GM23338 (cell line): ENCODE measurements at regions not wholly inside any gene's neighbourhood (a gene's known extent, or its start where the extent isn't known, plus 50 kb on each side); places are given as distances from the start of the nearest gene placed in this dataset.

ENCODE experiments used
- ATAC-seq: fragments of 200-7000 bp; cut with Tn5 transposase; 3 replicates; pipeline ENCODE4 v1.9.1; 2020
- DNase-seq: peaks from one replicate; pipeline ENCODE4 v3.0.0-alpha.2; 2015; ENCODE audit warnings: low spot score
- H2AFZ ChIP-seq: fragments of 200-600 bp; sonication (generic); 2 replicates; pipeline ENCODE4 v1.8.0; 2016; ENCODE audit warnings: antibody characterized with exemption, mild to moderate bottlenecking, moderate library complexity
- H3F3A ChIP-seq: fragments of 200-600 bp; sonication (generic); replicated peaks from 2 replicates; pipeline ENCODE4 v1.8.0; 2017; ENCODE audit warnings: antibody characterized with exemption, mixed run types, low read depth
- H3K27ac ChIP-seq: fragments of 200-600 bp; sonication (generic); 2 replicates; pipeline ENCODE4 v1.6.1; 2016; ENCODE audit warnings: low read depth
- H3K27me3 ChIP-seq: fragments of 200-600 bp; sonication (generic); 2 replicates; pipeline ENCODE4 v1.8.0; 2016; ENCODE audit warnings: mild to moderate bottlenecking, mixed run types, moderate library complexity; ENCODE audit not compliant: insufficient read depth
- H3K36me3 ChIP-seq: fragments of 200-600 bp; sonication (generic); 2 replicates; pipeline ENCODE4 v1.8.0; 2016; ENCODE audit warnings: mild to moderate bottlenecking; ENCODE audit not compliant: insufficient read depth
- H3K4me1 ChIP-seq: fragments of 200-600 bp; sonication (generic); 2 replicates; pipeline ENCODE4 v1.8.0; 2016; ENCODE audit warnings: mild to moderate bottlenecking, moderate library complexity; ENCODE audit not compliant: insufficient read depth
- H3K4me2 ChIP-seq: fragments of 200-600 bp; sonication (generic); 2 replicates; pipeline ENCODE4 v1.7.1; 2017; ENCODE audit warnings: mixed run types
- H3K4me3 ChIP-seq: fragments of 200-600 bp; sonication (generic); 2 replicates; pipeline ENCODE4 v1.6.1; 2016; ENCODE audit warnings: mixed run types
- H3K79me2 ChIP-seq: fragments of 200-600 bp; sonication (generic); replicated peaks from 2 replicates; pipeline ENCODE4 v1.8.0; 2017; ENCODE audit warnings: mild to moderate bottlenecking; ENCODE audit not compliant: insufficient read depth
- H3K9me2 ChIP-seq: fragments of 200-600 bp; sonication (generic); 2 replicates; pipeline ENCODE4 v1.8.0; 2017; ENCODE audit not compliant: insufficient read depth
- H4K20me1 ChIP-seq: fragments of 200-600 bp; sonication (generic); replicated peaks from 2 replicates; pipeline ENCODE4 v1.8.0; 2017; ENCODE audit warnings: mild to moderate bottlenecking; ENCODE audit not compliant: insufficient read depth
- H3K27ac Mint-ChIP-seq: 2 replicates; pipeline ENCODE4 v1.8.0; 2020; ENCODE audit warnings: inconsistent platforms, mild to moderate bottlenecking, moderate library complexity, mixed read lengths
- H3K27me3 Mint-ChIP-seq: 3 replicates; pipeline ENCODE4 v1.8.0; 2022; ENCODE audit warnings: low read depth, mild to moderate bottlenecking, moderate library complexity, mixed read lengths, inconsistent platforms; ENCODE audit not compliant: insufficient read depth, poor library complexity
- H3K36me3 Mint-ChIP-seq: 3 replicates; pipeline ENCODE4 v1.8.0; 2021; ENCODE audit warnings: low read depth, mild to moderate bottlenecking, inconsistent platforms, moderate library complexity, mixed read lengths
- H3K4me1 Mint-ChIP-seq: 3 replicates; pipeline ENCODE4 v1.8.0; 2020; ENCODE audit warnings: mild to moderate bottlenecking, inconsistent platforms, mixed read lengths
- H3K4me3 Mint-ChIP-seq: 3 replicates; pipeline ENCODE4 v1.8.0; 2021; ENCODE audit warnings: moderate library complexity, mild to moderate bottlenecking, inconsistent platforms, mixed read lengths
- H3K9me3 Mint-ChIP-seq: 3 replicates; pipeline ENCODE4 v1.8.0; 2020; ENCODE audit warnings: moderate library complexity, mild to moderate bottlenecking, inconsistent platforms, mixed read lengths
- CREB1 ChIP-seq: fragments of 250-450 bp; sonication (Bioruptor Pico); IDR thresholded peaks from 2 replicates; pipeline ENCODE4 v1.5.0; 2020; ENCODE audit warnings: low read depth, mild to moderate bottlenecking, moderate library complexity
- CTCF ChIP-seq, 2 experiments: fragments of 200-600 bp in 1 of 2; sonication (generic) in 1 of 2; conservative IDR thresholded peaks; 2 replicates each; pipeline versions ENCODE4 v1.5.1 to v1.6.1; 2016 to 2017; ENCODE audit warnings: antibody characterized with exemption in 2 of 2, low read depth in 2 of 2, mild to moderate bottlenecking in 2 of 2, moderate library complexity in 1 of 2
- ETS1 ChIP-seq: IDR thresholded peaks from 2 replicates; pipeline ENCODE4 v1.6.1; 2016; ENCODE audit warnings: antibody characterized with exemption
- EZH2 ChIP-seq: fragments of 200-600 bp; sonication (generic); IDR thresholded peaks from one replicate; pipeline ENCODE4 v1.8.0; 2017; ENCODE audit warnings: antibody characterized with exemption, mild to moderate bottlenecking, low read depth; ENCODE audit not compliant: unreplicated experiment
- EZH2phosphoT487 ChIP-seq: fragments of 200-600 bp; sonication (generic); IDR thresholded peaks from one replicate; pipeline ENCODE4 v1.8.1; 2018; ENCODE audit warnings: antibody characterized with exemption; ENCODE audit not compliant: unreplicated experiment
- JUNB ChIP-seq: IDR thresholded peaks from one replicate; pipeline ENCODE4 v1.6.1; 2016; ENCODE audit warnings: antibody characterized with exemption; ENCODE audit not compliant: unreplicated experiment
- NANOG ChIP-seq: IDR thresholded peaks from 2 replicates; pipeline ENCODE4 v1.6.1; 2016; ENCODE audit warnings: antibody characterized with exemption, borderline replicate concordance
- POLR2AphosphoS5 ChIP-seq: IDR thresholded peaks from 2 replicates; pipeline ENCODE4 v1.6.1; 2016; ENCODE audit warnings: antibody characterized with exemption, low read depth
- REST ChIP-seq: IDR thresholded peaks from one replicate; pipeline ENCODE4 v1.6.1; 2018; ENCODE audit warnings: antibody characterized with exemption; ENCODE audit not compliant: unreplicated experiment
- STAT1 ChIP-seq: IDR thresholded peaks from one replicate; pipeline ENCODE4 v1.6.1; 2016; ENCODE audit warnings: antibody characterized with exemption; ENCODE audit not compliant: unreplicated experiment
- ZNF114 ChIP-seq: fragments of 250-450 bp; sonication (Bioruptor Pico); IDR thresholded peaks from 2 replicates; pipeline ENCODE4 v1.5.0; 2020; ENCODE audit warnings: mild to moderate bottlenecking, moderate library complexity
- ZNF331 ChIP-seq: fragments of 250-450 bp; sonication (Bioruptor Pico); IDR thresholded peaks from 2 replicates; pipeline ENCODE4 v1.5.0; 2020; ENCODE audit warnings: low read depth, mild to moderate bottlenecking, moderate library complexity
- ZNF462 ChIP-seq: fragments of 250-450 bp; sonication (Bioruptor Pico); IDR thresholded peaks from 2 replicates; pipeline ENCODE4 v1.5.0; 2020; ENCODE audit warnings: mild to moderate bottlenecking, moderate library complexity

- Histone ChIP-seq H3K9me2 (no peaks in the 10 kb centered on the region), H3F3A (no peaks in the 10 kb centered on the region), H3K4me2 (no peak overlapping the region), H2AFZ (peak overlapping the region; percentile 35; the same call in 1 of the 2 replicates), H3K27me3 (no peaks in the 10 kb centered on the region), H3K4me3 (no peak overlapping the region), H3K36me3 (no peaks in the 10 kb centered on the region), H3K27ac (no peak overlapping the region), H4K20me1 (no peaks in the 10 kb centered on the region), H3K79me2 (no peaks in the 10 kb centered on the region), H3K4me1 (no peaks in the 10 kb centered on the region)
- peaks cover 4% of the 10 kb centered on the region for H3K27me3 Mint-ChIP-seq
- no peak overlapping the region for H3K27ac Mint-ChIP-seq
- H3K4me1 Mint-ChIP-seq = no peaks in the 10 kb centered on the region
- no peaks in the 10 kb centered on the region for H3K36me3 Mint-ChIP-seq
- DNase-seq (no peak), ATAC-seq (no peak)
- no peaks in the 10 kb centered on the region for H3K9me3 Mint-ChIP-seq
- H3K4me3 Mint-ChIP-seq = no peak overlapping the region
- no peak for TF ChIP-seq STAT1
- TF ChIP-seq ETS1 = no peak
- no peak for TF ChIP-seq CTCF (conservative IDR thresholded peaks at IDR 0.05; ENCODE audit: low read depth in 2 of 2)
- no peak for TF ChIP-seq ZNF331 (CRISPR knock-in tag)
- no peak for TF ChIP-seq JUNB
- TF ChIP-seq EZH2phosphoT487 = no peak
- no peak for TF ChIP-seq NANOG
- no peak for TF ChIP-seq POLR2AphosphoS5
- TF ChIP-seq REST = no peak
- TF ChIP-seq EZH2 = no peak
- no peak for TF ChIP-seq CREB1 (CRISPR knock-in tag)
- TF ChIP-seq ZNF462 (CRISPR knock-in tag) = no peak
- no peak for TF ChIP-seq ZNF114 (CRISPR knock-in tag)
These were observed 160.8 kb upstream of the BMP4 start for GRCh38 chr14:54117396-54117795.
